ENCODE measurements at regions not wholly inside any gene's neighbourhood (a gene's known extent, or its start where the extent isn't known, plus 50 kb on each side); places are given as distances from the start of the nearest gene placed in this dataset.

GRCh38 chrX:84248226-84248625, 60.2 kb upstream of the RPS6KA6 start:
- TF ChIP-seq CTCF (tag by site-specific recombination; IDR thresholded peaks at IDR 0.05), result no peak
- no peak for TF ChIP-seq ZNF112 (tag by site-specific recombination; IDR thresholded peaks at IDR 0.05)
- no peak for TF ChIP-seq ZNF404 (tag by site-specific recombination; IDR thresholded peaks at IDR 0.05)
- no peak for TF ChIP-seq ZNF23 (tag by site-specific recombination; IDR thresholded peaks at IDR 0.05; ENCODE audit: borderline replicate concordance)
- no peak for TF ChIP-seq KLF1 (tag by site-specific recombination; IDR thresholded peaks at IDR 0.05)
- TF ChIP-seq TCF7L2 (IDR thresholded peaks at IDR 0.05; ENCODE audit: borderline replicate concordance, low read depth, low read length), result no peak
- TF ChIP-seq ZNF776 (tag by site-specific recombination; IDR thresholded peaks at IDR 0.05; ENCODE audit: borderline replicate concordance), result no peak
- TF ChIP-seq ZBTB49 (tag by site-specific recombination; IDR thresholded peaks at IDR 0.05; ENCODE audit: low read depth), result no peak
- TF ChIP-seq EGR2 (tag by site-specific recombination; IDR thresholded peaks at IDR 0.05; ENCODE audit: low read depth), result no peak
- no peak for TF ChIP-seq ZNF140 (tag by site-specific recombination; IDR thresholded peaks at IDR 0.05)
- no peak for TF ChIP-seq SP2 (tag by site-specific recombination; IDR thresholded peaks at IDR 0.05)
- no peak for TF ChIP-seq ZNF292 (tag by site-specific recombination; IDR thresholded peaks at IDR 0.05; ENCODE audit: borderline replicate concordance, low read depth)
- TF ChIP-seq ZNF335 (tag by site-specific recombination; conservative IDR thresholded peaks at IDR 0.05), result no peak

Measured in HEK293 (cell line).